ENCODE measurements at regions not wholly inside any gene's neighbourhood (a gene's known extent, or its start where the extent isn't known, plus 50 kb on each side); places are given as distances from the start of the nearest gene placed in this dataset.

GRCh38 chr4:159010100-159010499 is 92.8 kb upstream of the RAPGEF2 start:
- no peak for TF ChIP-seq CTCF (IDR thresholded peaks at IDR 0.05; ENCODE audit: unreplicated experiment)
- Mint-ChIP-seq H3K36me3 (ENCODE audit: insufficient read depth, unreplicated experiment) (no peaks in the 10 kb centered on the region), H3K27me3 (ENCODE audit: insufficient read depth, unreplicated experiment) (no peaks in the 10 kb centered on the region), H3K4me3 (ENCODE audit: unreplicated experiment) (no peak overlapping the region), H3K4me1 (ENCODE audit: insufficient read depth, unreplicated experiment) (peaks cover 24% of the 10 kb centered on the region), H3K27ac (ENCODE audit: low read depth, unreplicated experiment) (no peak overlapping the region), H3K9me3 (ENCODE audit: unreplicated experiment) (no peaks in the 10 kb centered on the region)
- intact Hi-C loops (cut with micrococcal nuclease) = loop anchor here (5.0 kb wide), 1 partner anchor 167 kb away; no protein-coding TSS in a partner anchor
- no peak for DNase-seq (ENCODE audit: unreplicated experiment)
- CTCF ChIA-PET = interaction anchor here (1.5 kb wide), 1 partner anchor 193 kb away, joined by 3 read pairs; no protein-coding TSS in a partner anchor
- BruUV-seq (replicated peaks) = no TSS peak
- POLR2A ChIA-PET = interaction anchor here (0.7 to 3.3 kb wide), 7 partner anchors 8 to 92 kb away, joined by 3 to 28 read pairs (median 3); no protein-coding TSS in a partner anchor

- Mint-ChIP-seq H3K27me3 (ENCODE audit: insufficient read depth, unreplicated experiment) (no peaks in the 10 kb centered on the region), H3K4me1 (ENCODE audit: insufficient read depth, unreplicated experiment) (peaks cover 23% of the 10 kb centered on the region), H3K4me3 (ENCODE audit: unreplicated experiment) (no peak overlapping the region), H3K27ac (ENCODE audit: low read depth, unreplicated experiment) (no peak overlapping the region), H3K36me3 (ENCODE audit: insufficient read depth, unreplicated experiment) (no peaks in the 10 kb centered on the region), H3K9me3 (ENCODE audit: unreplicated experiment) (no peaks in the 10 kb centered on the region)
- CTCF ChIA-PET = interaction anchor here (1.1 to 1.5 kb wide), 2 partner anchors 165 to 192 kb away, joined by 3 to 7 read pairs; no protein-coding TSS in a partner anchor
- no peak for TF ChIP-seq CTCF (IDR thresholded peaks at IDR 0.05; ENCODE audit: unreplicated experiment)
- DNase-seq (ENCODE audit: unreplicated experiment) = peak; percentile 91
- intact Hi-C loops (cut with micrococcal nuclease) = loop anchor here (5.0 kb wide), 1 partner anchor 167 kb away; no protein-coding TSS in a partner anchor
- POLR2A ChIA-PET = interaction anchor here (0.7 to 3.3 kb wide), 9 partner anchors 9 to 157 kb away, joined by 3 to 28 read pairs (median 3); no protein-coding TSS in a partner anchor
- BruUV-seq (replicated peaks) = no TSS peak
These were observed 92.2 kb upstream of the RAPGEF2 start for GRCh38 chr4:159010563-159011260.

GRCh38 chr4:159012381-159012780 is 90.5 kb upstream of the RAPGEF2 start:
- Mint-ChIP-seq H3K27ac (ENCODE audit: low read depth, unreplicated experiment) (no peak overlapping the region), H3K9me3 (ENCODE audit: unreplicated experiment) (no peaks in the 10 kb centered on the region), H3K4me1 (ENCODE audit: insufficient read depth, unreplicated experiment) (peaks cover 14% of the 10 kb centered on the region), H3K27me3 (ENCODE audit: insufficient read depth, unreplicated experiment) (no peaks in the 10 kb centered on the region), H3K36me3 (ENCODE audit: insufficient read depth, unreplicated experiment) (no peaks in the 10 kb centered on the region), H3K4me3 (ENCODE audit: unreplicated experiment) (no peak overlapping the region)
- ChIA-PET POLR2A (interaction anchor here (0.7 to 3.3 kb wide), 4 partner anchors 15 to 93 kb away, joined by 3 to 28 read pairs (median 4); no protein-coding TSS in a partner anchor), CTCF (interaction anchor here (0.6 kb wide), 1 partner anchor 164 kb away, joined by 3 read pairs; no protein-coding TSS in a partner anchor)
- no TSS peak for BruUV-seq (replicated peaks)
- intact Hi-C loops (cut with micrococcal nuclease) = loop anchor here (5.0 kb wide), 1 partner anchor 165 kb away; no protein-coding TSS in a partner anchor
- DNase-seq (ENCODE audit: unreplicated experiment) = peak; percentile 15
- no peak for TF ChIP-seq CTCF (IDR thresholded peaks at IDR 0.05; ENCODE audit: unreplicated experiment)

GRCh38 chr4:159013692-159014091 is 89.2 kb upstream of the RAPGEF2 start:
- BruUV-seq (replicated peaks) = no TSS peak
- CTCF ChIA-PET = interaction anchor here (0.6 kb wide), 2 partner anchors 20 to 69 kb away, joined by 3 read pairs; no protein-coding TSS in a partner anchor
- no peak overlapping the region for H3K4me3 Mint-ChIP-seq (ENCODE audit: unreplicated experiment)

More at GRCh38 chr4:159013692-159014091, 89.2 kb upstream of the RAPGEF2 start:
- intact Hi-C loops (cut with micrococcal nuclease) = loop anchor here (5.0 kb wide), 1 partner anchor 164 kb away; no protein-coding TSS in a partner anchor
- Mint-ChIP-seq H3K36me3 (ENCODE audit: insufficient read depth, unreplicated experiment) (no peaks in the 10 kb centered on the region), H3K27ac (ENCODE audit: low read depth, unreplicated experiment) (no peak overlapping the region), H3K4me1 (ENCODE audit: insufficient read depth, unreplicated experiment) (peaks cover 14% of the 10 kb centered on the region), H3K9me3 (ENCODE audit: unreplicated experiment) (no peaks in the 10 kb centered on the region), H3K27me3 (ENCODE audit: insufficient read depth, unreplicated experiment) (no peaks in the 10 kb centered on the region)
- TF ChIP-seq CTCF (IDR thresholded peaks at IDR 0.05; ENCODE audit: unreplicated experiment) = no peak
- POLR2A ChIA-PET = no interaction called here
- no peak for DNase-seq (ENCODE audit: unreplicated experiment)
